GM23338 (cell line): ENCODE measurements at regions not wholly inside any gene's neighbourhood (a gene's known extent, or its start where the extent isn't known, plus 50 kb on each side); places are given as distances from the start of the nearest gene placed in this dataset.

ENCODE experiments used
- ATAC-seq: fragments of 200-7000 bp; cut with Tn5 transposase; 3 replicates; pipeline ENCODE4 v1.9.1; 2020
- DNase-seq: peaks from one replicate; pipeline ENCODE4 v3.0.0-alpha.2; 2015; ENCODE audit warnings: low spot score
- H2AFZ ChIP-seq: fragments of 200-600 bp; sonication (generic); 2 replicates; pipeline ENCODE4 v1.8.0; 2016; ENCODE audit warnings: antibody characterized with exemption, mild to moderate bottlenecking, moderate library complexity
- H3F3A ChIP-seq: fragments of 200-600 bp; sonication (generic); replicated peaks from 2 replicates; pipeline ENCODE4 v1.8.0; 2017; ENCODE audit warnings: antibody characterized with exemption, mixed run types, low read depth
- H3K27ac ChIP-seq: fragments of 200-600 bp; sonication (generic); 2 replicates; pipeline ENCODE4 v1.6.1; 2016; ENCODE audit warnings: low read depth
- H3K27me3 ChIP-seq: fragments of 200-600 bp; sonication (generic); 2 replicates; pipeline ENCODE4 v1.8.0; 2016; ENCODE audit warnings: mild to moderate bottlenecking, mixed run types, moderate library complexity; ENCODE audit not compliant: insufficient read depth
- H3K36me3 ChIP-seq: fragments of 200-600 bp; sonication (generic); 2 replicates; pipeline ENCODE4 v1.8.0; 2016; ENCODE audit warnings: mild to moderate bottlenecking; ENCODE audit not compliant: insufficient read depth
- H3K4me1 ChIP-seq: fragments of 200-600 bp; sonication (generic); 2 replicates; pipeline ENCODE4 v1.8.0; 2016; ENCODE audit warnings: mild to moderate bottlenecking, moderate library complexity; ENCODE audit not compliant: insufficient read depth
- H3K4me2 ChIP-seq: fragments of 200-600 bp; sonication (generic); 2 replicates; pipeline ENCODE4 v1.7.1; 2017; ENCODE audit warnings: mixed run types
- H3K4me3 ChIP-seq: fragments of 200-600 bp; sonication (generic); 2 replicates; pipeline ENCODE4 v1.6.1; 2016; ENCODE audit warnings: mixed run types
- H3K79me2 ChIP-seq: fragments of 200-600 bp; sonication (generic); replicated peaks from 2 replicates; pipeline ENCODE4 v1.8.0; 2017; ENCODE audit warnings: mild to moderate bottlenecking; ENCODE audit not compliant: insufficient read depth
- H3K9me2 ChIP-seq: fragments of 200-600 bp; sonication (generic); 2 replicates; pipeline ENCODE4 v1.8.0; 2017; ENCODE audit not compliant: insufficient read depth
- H4K20me1 ChIP-seq: fragments of 200-600 bp; sonication (generic); replicated peaks from 2 replicates; pipeline ENCODE4 v1.8.0; 2017; ENCODE audit warnings: mild to moderate bottlenecking; ENCODE audit not compliant: insufficient read depth
- H3K27ac Mint-ChIP-seq: 2 replicates; pipeline ENCODE4 v1.8.0; 2020; ENCODE audit warnings: inconsistent platforms, mild to moderate bottlenecking, moderate library complexity, mixed read lengths
- H3K27me3 Mint-ChIP-seq: 3 replicates; pipeline ENCODE4 v1.8.0; 2022; ENCODE audit warnings: low read depth, mild to moderate bottlenecking, moderate library complexity, mixed read lengths, inconsistent platforms; ENCODE audit not compliant: insufficient read depth, poor library complexity
- H3K36me3 Mint-ChIP-seq: 3 replicates; pipeline ENCODE4 v1.8.0; 2021; ENCODE audit warnings: low read depth, mild to moderate bottlenecking, inconsistent platforms, moderate library complexity, mixed read lengths
- H3K4me1 Mint-ChIP-seq: 3 replicates; pipeline ENCODE4 v1.8.0; 2020; ENCODE audit warnings: mild to moderate bottlenecking, inconsistent platforms, mixed read lengths
- H3K4me3 Mint-ChIP-seq: 3 replicates; pipeline ENCODE4 v1.8.0; 2021; ENCODE audit warnings: moderate library complexity, mild to moderate bottlenecking, inconsistent platforms, mixed read lengths
- H3K9me3 Mint-ChIP-seq: 3 replicates; pipeline ENCODE4 v1.8.0; 2020; ENCODE audit warnings: moderate library complexity, mild to moderate bottlenecking, inconsistent platforms, mixed read lengths
- CREB1 ChIP-seq: fragments of 250-450 bp; sonication (Bioruptor Pico); IDR thresholded peaks from 2 replicates; pipeline ENCODE4 v1.5.0; 2020; ENCODE audit warnings: low read depth, mild to moderate bottlenecking, moderate library complexity
- CTCF ChIP-seq, 2 experiments: fragments of 200-600 bp in 1 of 2; sonication (generic) in 1 of 2; conservative IDR thresholded peaks; 2 replicates each; pipeline versions ENCODE4 v1.5.1 to v1.6.1; 2016 to 2017; ENCODE audit warnings: antibody characterized with exemption in 2 of 2, low read depth in 2 of 2, mild to moderate bottlenecking in 2 of 2, moderate library complexity in 1 of 2
- EZH2 ChIP-seq: fragments of 200-600 bp; sonication (generic); IDR thresholded peaks from one replicate; pipeline ENCODE4 v1.8.0; 2017; ENCODE audit warnings: antibody characterized with exemption, mild to moderate bottlenecking, low read depth; ENCODE audit not compliant: unreplicated experiment
- EZH2phosphoT487 ChIP-seq: fragments of 200-600 bp; sonication (generic); IDR thresholded peaks from one replicate; pipeline ENCODE4 v1.8.1; 2018; ENCODE audit warnings: antibody characterized with exemption; ENCODE audit not compliant: unreplicated experiment
- NANOG ChIP-seq: IDR thresholded peaks from 2 replicates; pipeline ENCODE4 v1.6.1; 2016; ENCODE audit warnings: antibody characterized with exemption, borderline replicate concordance
- POLR2AphosphoS5 ChIP-seq: IDR thresholded peaks from 2 replicates; pipeline ENCODE4 v1.6.1; 2016; ENCODE audit warnings: antibody characterized with exemption, low read depth
- REST ChIP-seq: IDR thresholded peaks from one replicate; pipeline ENCODE4 v1.6.1; 2018; ENCODE audit warnings: antibody characterized with exemption; ENCODE audit not compliant: unreplicated experiment
- STAT1 ChIP-seq: IDR thresholded peaks from one replicate; pipeline ENCODE4 v1.6.1; 2016; ENCODE audit warnings: antibody characterized with exemption; ENCODE audit not compliant: unreplicated experiment
- TF ChIP-seq, protein P1 (sequence below): fragments of 250-450 bp; sonication (Bioruptor Pico); IDR thresholded peaks from 2 replicates; pipeline ENCODE4 v1.5.0; 2020; ENCODE audit warnings: mild to moderate bottlenecking, moderate library complexity
- TF ChIP-seq, protein P2 (sequence below): IDR thresholded peaks from 2 replicates; pipeline ENCODE4 v1.6.1; 2016; ENCODE audit warnings: antibody characterized with exemption

GRCh38 chr3:177618873-177619733 is 421.8 kb upstream of the TBL1XR1 start:
- ATAC-seq: no peak
- Histone ChIP-seq H3K9me2 (peaks cover 3% of the 10 kb centered on the region; the same call in 1 of the 2 replicates), H4K20me1 (no peaks in the 10 kb centered on the region), H3K27me3 (no peaks in the 10 kb centered on the region), H2AFZ (0 out of 2 replicates have a peak overlapping the region, but pooled peaks have one; percentile 45), H3K36me3 (no peaks in the 10 kb centered on the region), H3F3A (no peaks in the 10 kb centered on the region), H3K4me3 (no peak overlapping the region), H3K79me2 (no peaks in the 10 kb centered on the region), H3K4me1 (peaks cover 9% of the 10 kb centered on the region; the same call in 1 of the 2 replicates), H3K4me2 (no peak overlapping the region), H3K27ac (no peak overlapping the region)
- H3K36me3 Mint-ChIP-seq: no peaks in the 10 kb centered on the region
- TF ChIP-seq REST (no peak), CTCF (conservative IDR thresholded peaks at IDR 0.05; ENCODE audit: low read depth in 2 of 2) (no peak), EZH2phosphoT487 (no peak), CREB1 (CRISPR knock-in tag) (no peak), EZH2 (no peak), POLR2AphosphoS5 (no peak), STAT1 (no peak), NANOG (no peak)
- TF ChIP-seq, protein P1, sequence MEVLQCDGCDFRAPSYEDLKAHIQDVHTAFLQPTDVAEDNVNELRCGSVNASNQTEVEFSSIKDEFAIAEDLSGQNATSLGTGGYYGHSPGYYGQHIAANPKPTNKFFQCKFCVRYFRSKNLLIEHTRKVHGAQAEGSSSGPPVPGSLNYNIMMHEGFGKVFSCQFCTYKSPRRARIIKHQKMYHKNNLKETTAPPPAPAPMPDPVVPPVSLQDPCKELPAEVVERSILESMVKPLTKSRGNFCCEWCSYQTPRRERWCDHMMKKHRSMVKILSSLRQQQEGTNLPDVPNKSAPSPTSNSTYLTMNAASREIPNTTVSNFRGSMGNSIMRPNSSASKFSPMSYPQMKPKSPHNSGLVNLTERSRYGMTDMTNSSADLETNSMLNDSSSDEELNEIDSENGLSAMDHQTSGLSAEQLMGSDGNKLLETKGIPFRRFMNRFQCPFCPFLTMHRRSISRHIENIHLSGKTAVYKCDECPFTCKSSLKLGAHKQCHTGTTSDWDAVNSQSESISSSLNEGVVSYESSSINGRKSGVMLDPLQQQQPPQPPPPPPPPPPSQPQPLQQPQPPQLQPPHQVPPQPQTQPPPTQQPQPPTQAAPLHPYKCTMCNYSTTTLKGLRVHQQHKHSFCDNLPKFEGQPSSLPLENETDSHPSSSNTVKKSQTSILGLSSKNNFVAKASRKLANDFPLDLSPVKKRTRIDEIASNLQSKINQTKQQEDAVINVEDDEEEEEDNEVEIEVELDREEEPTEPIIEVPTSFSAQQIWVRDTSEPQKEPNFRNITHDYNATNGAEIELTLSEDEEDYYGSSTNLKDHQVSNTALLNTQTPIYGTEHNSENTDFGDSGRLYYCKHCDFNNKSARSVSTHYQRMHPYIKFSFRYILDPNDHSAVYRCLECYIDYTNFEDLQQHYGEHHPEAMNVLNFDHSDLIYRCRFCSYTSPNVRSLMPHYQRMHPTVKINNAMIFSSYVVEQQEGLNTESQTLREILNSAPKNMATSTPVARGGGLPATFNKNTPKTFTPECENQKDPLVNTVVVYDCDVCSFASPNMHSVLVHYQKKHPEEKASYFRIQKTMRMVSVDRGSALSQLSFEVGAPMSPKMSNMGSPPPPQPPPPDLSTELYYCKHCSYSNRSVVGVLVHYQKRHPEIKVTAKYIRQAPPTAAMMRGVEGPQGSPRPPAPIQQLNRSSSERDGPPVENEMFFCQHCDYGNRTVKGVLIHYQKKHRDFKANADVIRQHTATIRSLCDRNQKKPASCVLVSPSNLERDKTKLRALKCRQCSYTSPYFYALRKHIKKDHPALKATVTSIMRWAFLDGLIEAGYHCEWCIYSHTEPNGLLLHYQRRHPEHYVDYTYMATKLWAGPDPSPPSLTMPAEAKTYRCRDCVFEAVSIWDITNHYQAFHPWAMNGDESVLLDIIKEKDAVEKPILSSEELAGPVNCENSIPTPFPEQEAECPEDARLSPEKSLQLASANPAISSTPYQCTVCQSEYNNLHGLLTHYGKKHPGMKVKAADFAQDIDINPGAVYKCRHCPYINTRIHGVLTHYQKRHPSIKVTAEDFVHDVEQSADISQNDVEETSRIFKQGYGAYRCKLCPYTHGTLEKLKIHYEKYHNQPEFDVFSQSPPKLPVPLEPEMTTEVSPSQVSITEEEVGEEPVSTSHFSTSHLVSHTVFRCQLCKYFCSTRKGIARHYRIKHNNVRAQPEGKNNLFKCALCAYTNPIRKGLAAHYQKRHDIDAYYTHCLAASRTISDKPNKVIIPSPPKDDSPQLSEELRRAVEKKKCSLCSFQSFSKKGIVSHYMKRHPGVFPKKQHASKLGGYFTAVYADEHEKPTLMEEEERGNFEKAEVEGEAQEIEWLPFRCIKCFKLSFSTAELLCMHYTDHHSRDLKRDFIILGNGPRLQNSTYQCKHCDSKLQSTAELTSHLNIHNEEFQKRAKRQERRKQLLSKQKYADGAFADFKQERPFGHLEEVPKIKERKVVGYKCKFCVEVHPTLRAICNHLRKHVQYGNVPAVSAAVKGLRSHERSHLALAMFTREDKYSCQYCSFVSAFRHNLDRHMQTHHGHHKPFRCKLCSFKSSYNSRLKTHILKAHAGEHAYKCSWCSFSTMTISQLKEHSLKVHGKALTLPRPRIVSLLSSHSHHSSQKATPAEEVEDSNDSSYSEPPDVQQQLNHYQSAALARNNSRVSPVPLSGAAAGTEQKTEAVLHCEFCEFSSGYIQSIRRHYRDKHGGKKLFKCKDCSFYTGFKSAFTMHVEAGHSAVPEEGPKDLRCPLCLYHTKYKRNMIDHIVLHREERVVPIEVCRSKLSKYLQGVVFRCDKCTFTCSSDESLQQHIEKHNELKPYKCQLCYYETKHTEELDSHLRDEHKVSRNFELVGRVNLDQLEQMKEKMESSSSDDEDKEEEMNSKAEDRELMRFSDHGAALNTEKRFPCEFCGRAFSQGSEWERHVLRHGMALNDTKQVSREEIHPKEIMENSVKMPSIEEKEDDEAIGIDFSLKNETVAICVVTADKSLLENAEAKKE (CRISPR knock-in tag): no peak
- TF ChIP-seq, protein P2, sequence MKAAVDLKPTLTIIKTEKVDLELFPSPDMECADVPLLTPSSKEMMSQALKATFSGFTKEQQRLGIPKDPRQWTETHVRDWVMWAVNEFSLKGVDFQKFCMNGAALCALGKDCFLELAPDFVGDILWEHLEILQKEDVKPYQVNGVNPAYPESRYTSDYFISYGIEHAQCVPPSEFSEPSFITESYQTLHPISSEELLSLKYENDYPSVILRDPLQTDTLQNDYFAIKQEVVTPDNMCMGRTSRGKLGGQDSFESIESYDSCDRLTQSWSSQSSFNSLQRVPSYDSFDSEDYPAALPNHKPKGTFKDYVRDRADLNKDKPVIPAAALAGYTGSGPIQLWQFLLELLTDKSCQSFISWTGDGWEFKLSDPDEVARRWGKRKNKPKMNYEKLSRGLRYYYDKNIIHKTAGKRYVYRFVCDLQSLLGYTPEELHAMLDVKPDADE: no peak
- H3K4me3 Mint-ChIP-seq: no peak overlapping the region
- peaks cover 14% of the 10 kb centered on the region for H3K4me1 Mint-ChIP-seq
- DNase-seq: no peak
- H3K27ac Mint-ChIP-seq: no peak overlapping the region; the same call in 1 of the 2 replicates
- no peaks in the 10 kb centered on the region for H3K9me3 Mint-ChIP-seq
- H3K27me3 Mint-ChIP-seq: no peaks in the 10 kb centered on the region
